CD8-positive, alpha-beta memory T cell (primary cell): ENCODE measurements at regions not wholly inside any gene's neighbourhood (a gene's known extent, or its start where the extent isn't known, plus 50 kb on each side); places are given as distances from the start of the nearest gene placed in this dataset.

Source experiments
- CTCF ChIA-PET: fragments of 350-600 bp; sonication (Branson Sonifier 250); formaldehyde crosslinking; loops from one replicate; lab custom pipeline; 2021; ENCODE audit warnings: antibody characterized with exemption; lab: Charles Lee
- POLR2A ChIA-PET: fragments of 350-600 bp; sonication (Branson Sonifier 250); formaldehyde crosslinking; loops from one replicate; lab custom pipeline; 2021; ENCODE audit warnings: antibody characterized with exemption; lab: Charles Lee
- DNase-seq, 5 donors: peaks; one replicate each; pipeline versions ENCODE4 v3.0.0 to v3.0.0-alpha.2; 2020 to 2022; ENCODE audit warnings: mixed read lengths in 1 of 5
- H3K27ac ChIP-seq: one replicate; pipeline ENCODE4 v1.7.0; 2013; ENCODE audit warnings: low read depth, mild to moderate bottlenecking, low read length, moderate library complexity
- H3K27me3 ChIP-seq: 2 replicates; pipeline ENCODE4 v1.7.0; 2013; ENCODE audit warnings: low read length, mild to moderate bottlenecking; ENCODE audit not compliant: insufficient read depth, poor library complexity, severe bottlenecking
- H3K36me3 ChIP-seq: 2 replicates; pipeline ENCODE4 v1.7.0; 2013; ENCODE audit warnings: mild to moderate bottlenecking, low read length, moderate library complexity; ENCODE audit not compliant: insufficient read depth
- H3K4me1 ChIP-seq: 2 replicates; pipeline ENCODE4 v1.7.0; 2013; ENCODE audit warnings: mild to moderate bottlenecking, low read length, moderate library complexity; ENCODE audit not compliant: insufficient read depth
- H3K4me3 ChIP-seq: 2 replicates; pipeline ENCODE4 v1.7.0; 2013; ENCODE audit warnings: mild to moderate bottlenecking, low read length
- H3K9me3 ChIP-seq: 2 replicates; pipeline ENCODE4 v1.7.0; 2013; ENCODE audit warnings: mild to moderate bottlenecking, low read length
- H3K27ac Mint-ChIP-seq, 8 donors: one replicate each; pipeline ENCODE4 v1.8.0; 2020 to 2021; ENCODE audit warnings: mixed read lengths in 8 of 8, mild to moderate bottlenecking in 6 of 8, inconsistent platforms in 3 of 8, moderate library complexity in 3 of 8
- H3K27me3 Mint-ChIP-seq, 2 donors: one replicate each; pipeline ENCODE4 v1.8.0; 2020 to 2021; ENCODE audit warnings: mixed read lengths in 2 of 2, mild to moderate bottlenecking in 1 of 2, moderate library complexity in 1 of 2
- H3K36me3 Mint-ChIP-seq, 3 donors: one replicate each; pipeline ENCODE4 v1.8.0; 2020 to 2021; ENCODE audit warnings: mixed read lengths in 3 of 3, inconsistent platforms in 1 of 3, mild to moderate bottlenecking in 1 of 3
- H3K4me1 Mint-ChIP-seq, 3 donors: one replicate each; pipeline ENCODE4 v1.8.0; 2020 to 2021; ENCODE audit warnings: mixed read lengths in 3 of 3, inconsistent platforms in 1 of 3, mild to moderate bottlenecking in 1 of 3
- H3K4me3 Mint-ChIP-seq, 7 donors: one replicate each; pipeline ENCODE4 v1.8.0; 2020 to 2021; ENCODE audit warnings: mixed read lengths in 7 of 7, mild to moderate bottlenecking in 6 of 7, moderate library complexity in 4 of 7, inconsistent platforms in 2 of 7
- H3K9me3 Mint-ChIP-seq, 5 donors: one replicate each; pipeline ENCODE4 v1.8.0; 2020 to 2022; ENCODE audit warnings: mixed read lengths in 5 of 5, mild to moderate bottlenecking in 3 of 5, moderate library complexity in 2 of 5, inconsistent platforms in 1 of 5

- Mint-ChIP-seq H3K27ac (no peak overlapping the region), H3K4me1 (no peaks in the 10 kb centered on the region), H3K4me3 (no peak overlapping the region), H3K27me3 (no peaks in the 10 kb centered on the region), H3K9me3 (peaks cover 0 to 5% (median 0%) of the 10 kb centered on the region in 5 donors), H3K36me3 (no peaks in the 10 kb centered on the region)
- no peak for DNase-seq
- no peaks in the 10 kb centered on the region for H3K36me3 ChIP-seq
- no peak overlapping the region for H3K4me3 ChIP-seq
- CTCF ChIA-PET, result no interaction called here
- no peaks in the 10 kb centered on the region for H3K27me3 ChIP-seq
- POLR2A ChIA-PET, result no interaction called here
- no peaks in the 10 kb centered on the region for H3K4me1 ChIP-seq
- H3K9me3 ChIP-seq, result no peaks in the 10 kb centered on the region
- no peak overlapping the region for H3K27ac ChIP-seq
Measured at GRCh38 chr5:117041926-117042595, 467.4 kb upstream of the SEMA6A start.

- CTCF ChIA-PET, result no interaction called here
Measured at GRCh38 chr5:117039035-117039434, 464.4 kb upstream of the SEMA6A start.

GRCh38 chr5:117027384-117027783, 452.8 kb upstream of the SEMA6A start:
- Mint-ChIP-seq H3K27ac (no peak overlapping the region), H3K27me3 (peaks cover 0 to 2% of the 10 kb centered on the region in 2 donors), H3K4me3 (no peak overlapping the region), H3K9me3 (peaks cover 0 to 6% (median 0%) of the 10 kb centered on the region in 5 donors), H3K36me3 (no peaks in the 10 kb centered on the region), H3K4me1 (no peaks in the 10 kb centered on the region)
- ChIA-PET POLR2A (no interaction called here), CTCF (no interaction called here)
- H3K27ac ChIP-seq, result no peak overlapping the region
- H3K9me3 ChIP-seq, result no peaks in the 10 kb centered on the region
- H3K4me1 ChIP-seq, result no peaks in the 10 kb centered on the region
- H3K27me3 ChIP-seq, result no peaks in the 10 kb centered on the region
- no peaks in the 10 kb centered on the region for H3K36me3 ChIP-seq
- H3K4me3 ChIP-seq, result no peak overlapping the region
- DNase-seq, result no peak

More at GRCh38 chr5:117039035-117039434, 464.4 kb upstream of the SEMA6A start:
- Histone ChIP-seq H3K27me3 (no peaks in the 10 kb centered on the region), H3K4me1 (no peaks in the 10 kb centered on the region), H3K9me3 (no peaks in the 10 kb centered on the region), H3K4me3 (no peak overlapping the region), H3K36me3 (no peaks in the 10 kb centered on the region), H3K27ac (no peak overlapping the region)
- H3K36me3 Mint-ChIP-seq, result no peaks in the 10 kb centered on the region
- no peaks in the 10 kb centered on the region for H3K27me3 Mint-ChIP-seq
- no peak overlapping the region for H3K4me3 Mint-ChIP-seq
- DNase-seq, result no peak
- H3K4me1 Mint-ChIP-seq, result no peaks in the 10 kb centered on the region
- H3K27ac Mint-ChIP-seq, result no peak overlapping the region
- H3K9me3 Mint-ChIP-seq, result peaks cover 0 to 5% (median 3%) of the 10 kb centered on the region in 5 donors
- POLR2A ChIA-PET, result no interaction called here

DNA sequence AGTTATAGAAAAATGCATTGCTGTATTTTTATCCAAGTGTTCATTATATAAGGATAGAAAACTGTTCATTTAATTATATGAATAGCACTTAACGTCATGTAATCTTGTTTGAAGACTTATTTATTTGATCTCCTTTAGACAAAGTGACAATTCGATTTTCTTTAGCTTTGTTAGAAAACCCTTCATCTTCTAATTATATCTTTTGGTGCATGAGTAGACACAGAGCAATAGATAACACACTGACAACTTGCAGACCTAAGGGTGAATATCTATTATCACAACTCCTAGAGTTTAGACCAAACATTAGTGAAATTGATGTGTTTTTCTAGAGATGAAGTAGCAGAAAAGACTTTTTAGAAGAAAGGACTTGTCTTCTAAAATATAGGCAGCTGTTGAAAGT, 446.4 kb upstream of the SEMA6A start:
- POLR2A ChIA-PET, result no interaction called here
- H3K4me3 Mint-ChIP-seq, result no peak overlapping the region
- H3K9me3 ChIP-seq, result no peaks in the 10 kb centered on the region
- H3K36me3 Mint-ChIP-seq, result no peaks in the 10 kb centered on the region
- no peak overlapping the region for H3K27ac Mint-ChIP-seq
- H3K4me1 ChIP-seq, result no peaks in the 10 kb centered on the region
- H3K9me3 Mint-ChIP-seq, result peaks cover 0 to 3% (median 2%) of the 10 kb centered on the region in 5 donors
- H3K36me3 ChIP-seq, result no peaks in the 10 kb centered on the region
- no peak for DNase-seq
- CTCF ChIA-PET, result no interaction called here
- no peaks in the 10 kb centered on the region for H3K27me3 Mint-ChIP-seq
- H3K27ac ChIP-seq, result no peak overlapping the region
- H3K4me3 ChIP-seq, result no peak overlapping the region
- H3K27me3 ChIP-seq, result no peaks in the 10 kb centered on the region
- H3K4me1 Mint-ChIP-seq, result no peaks in the 10 kb centered on the region

DNA sequence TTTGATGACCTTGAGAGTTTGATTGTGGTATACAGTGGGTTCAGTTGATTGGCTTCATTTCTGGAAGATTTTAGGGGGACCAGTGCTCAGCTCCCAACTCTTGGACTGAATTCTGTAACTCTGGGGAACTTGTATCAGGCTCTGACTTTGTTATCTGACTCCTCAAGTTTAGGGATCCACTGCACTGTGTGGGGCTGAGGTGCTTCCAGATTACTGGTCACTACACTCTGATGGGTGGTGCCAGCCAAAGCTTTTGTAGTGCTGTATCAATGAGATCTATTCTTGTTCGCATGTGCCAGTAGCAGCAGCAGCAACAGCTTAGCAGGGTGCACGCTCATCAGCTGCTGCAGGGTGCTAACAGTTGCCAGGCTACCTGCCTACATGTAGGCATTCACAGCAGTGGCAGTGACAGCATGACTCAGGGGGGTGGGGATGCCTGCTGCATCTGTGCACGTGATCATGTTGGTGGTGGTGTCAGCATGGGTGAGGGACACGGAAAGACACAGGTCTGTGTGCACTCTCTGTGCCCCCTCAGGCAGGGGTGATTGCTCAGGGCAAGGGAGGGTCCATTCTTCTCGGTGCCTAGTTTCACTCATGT, 438.8 kb upstream of the SEMA6A start:
- no peaks in the 10 kb centered on the region for H3K4me1 ChIP-seq
- Mint-ChIP-seq H3K9me3 (peaks cover 0 to 20% (median 8%) of the 10 kb centered on the region in 5 donors), H3K27me3 (peaks cover 0 to 2% of the 10 kb centered on the region in 2 donors), H3K36me3 (no peaks in the 10 kb centered on the region), H3K4me3 (no peak overlapping the region), H3K27ac (no peak overlapping the region), H3K4me1 (no peaks in the 10 kb centered on the region)
- no peak overlapping the region for H3K27ac ChIP-seq
- no peaks in the 10 kb centered on the region for H3K27me3 ChIP-seq
- no peaks in the 10 kb centered on the region for H3K36me3 ChIP-seq
- no peak for DNase-seq
- no peak overlapping the region for H3K4me3 ChIP-seq
- ChIA-PET CTCF (no interaction called here), POLR2A (no interaction called here)
- no peaks in the 10 kb centered on the region for H3K9me3 ChIP-seq

DNA sequence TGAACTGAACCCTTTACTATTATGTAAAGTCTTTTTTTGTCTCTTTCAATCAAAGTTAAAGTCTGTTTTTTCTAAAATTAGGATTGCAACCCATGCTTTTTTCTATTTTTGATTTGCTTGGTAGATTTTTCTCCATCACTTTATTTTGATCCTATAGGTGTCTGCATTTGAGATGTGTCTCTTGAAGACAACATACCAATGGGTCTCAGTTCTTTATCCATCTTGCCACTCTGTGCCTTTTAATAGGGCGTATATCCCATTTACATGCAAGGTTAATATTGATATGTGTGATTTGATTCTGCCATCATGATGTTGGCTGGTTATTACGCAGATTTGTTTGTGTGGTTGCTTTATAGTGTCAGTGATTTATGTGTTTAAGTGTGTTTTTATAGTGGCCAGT, 436.0 kb upstream of the SEMA6A start:
- H3K4me1 ChIP-seq, result no peaks in the 10 kb centered on the region
- POLR2A ChIA-PET, result no interaction called here
- CTCF ChIA-PET, result interaction anchor here (0.6 kb wide), 1 partner anchor 859 kb away, joined by 4 read pairs; no protein-coding TSS in a partner anchor
- H3K4me3 Mint-ChIP-seq, result no peak overlapping the region
- H3K9me3 Mint-ChIP-seq, result peaks cover 6 to 17% (median 10%) of the 10 kb centered on the region in 5 donors
- no peaks in the 10 kb centered on the region for H3K36me3 ChIP-seq
- H3K4me1 Mint-ChIP-seq, result no peaks in the 10 kb centered on the region
- no peaks in the 10 kb centered on the region for H3K27me3 ChIP-seq
- no peak overlapping the region for H3K4me3 ChIP-seq
- DNase-seq, result no peak
- no peak overlapping the region for H3K27ac Mint-ChIP-seq
- no peak overlapping the region for H3K27ac ChIP-seq
- H3K27me3 Mint-ChIP-seq, result peaks cover 0 to 2% of the 10 kb centered on the region in 2 donors
- no peaks in the 10 kb centered on the region for H3K36me3 Mint-ChIP-seq
- no peaks in the 10 kb centered on the region for H3K9me3 ChIP-seq

GRCh38 chr5:116998024-116998423, 423.4 kb upstream of the SEMA6A start:
- no peak overlapping the region for H3K4me3 ChIP-seq
- no peaks in the 10 kb centered on the region for H3K4me1 ChIP-seq
- Mint-ChIP-seq H3K36me3 (no peaks in the 10 kb centered on the region), H3K4me1 (no peaks in the 10 kb centered on the region), H3K27me3 (peaks cover 0 to 4% of the 10 kb centered on the region in 2 donors), H3K27ac (no peak overlapping the region), H3K9me3 (peaks cover 0 to 5% (median 2%) of the 10 kb centered on the region in 5 donors), H3K4me3 (no peak overlapping the region)
- no peaks in the 10 kb centered on the region for H3K36me3 ChIP-seq
- H3K9me3 ChIP-seq, result no peaks in the 10 kb centered on the region
- ChIA-PET POLR2A (no interaction called here), CTCF (no interaction called here)
- DNase-seq, result no peak
- H3K27ac ChIP-seq, result no peak overlapping the region
- no peaks in the 10 kb centered on the region for H3K27me3 ChIP-seq

DNA sequence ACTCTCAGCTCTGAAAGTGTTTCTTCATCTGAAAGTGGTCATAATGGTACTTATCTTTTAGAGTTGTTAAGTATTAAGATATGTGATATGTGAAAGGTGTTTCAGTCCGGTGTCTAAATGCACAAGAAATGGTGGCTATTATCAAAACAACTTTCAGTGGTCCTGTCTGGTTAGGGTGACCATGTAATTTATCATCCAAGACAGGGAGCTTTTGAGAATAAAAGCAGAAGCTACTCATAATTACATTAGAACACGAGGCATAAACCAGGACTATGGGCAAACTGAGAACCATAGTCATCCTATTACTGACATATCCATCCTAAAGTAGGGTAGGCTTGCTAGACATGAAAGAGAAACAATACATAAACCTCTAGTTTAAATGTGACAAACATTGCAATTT, 418.1 kb upstream of the SEMA6A start:
- H3K4me1 Mint-ChIP-seq, result no peaks in the 10 kb centered on the region
- no peak overlapping the region for H3K27ac Mint-ChIP-seq
- peaks cover 0 to 2% (median 0%) of the 10 kb centered on the region in 5 donors for H3K9me3 Mint-ChIP-seq
- H3K4me3 Mint-ChIP-seq, result no peak overlapping the region
- peaks cover 0 to 4% of the 10 kb centered on the region in 2 donors for H3K27me3 Mint-ChIP-seq
- H3K36me3 Mint-ChIP-seq, result no peaks in the 10 kb centered on the region
- ChIA-PET CTCF (no interaction called here), POLR2A (no interaction called here)
- Histone ChIP-seq H3K36me3 (no peaks in the 10 kb centered on the region), H3K27me3 (no peaks in the 10 kb centered on the region), H3K4me1 (no peaks in the 10 kb centered on the region), H3K9me3 (no peaks in the 10 kb centered on the region), H3K4me3 (no peak overlapping the region), H3K27ac (no peak overlapping the region)
- DNase-seq, result no peak
